Amygdala (tissue), 56 donors: ENCODE measurements at regions not wholly inside any gene's neighbourhood (a gene's known extent, or its start where the extent isn't known, plus 50 kb on each side); places are given as distances from the start of the nearest gene placed in this dataset.
A peak's percentile ranks its signal among the peaks of the same experiment; 100 is the strongest.
"Not testable (repeated sequence)": the region's sequence is repeated elsewhere in the genome, so short reads cannot be mapped to it uniquely, and the experiment has no call there.

Experiments
- DNase-seq, 56 donors: peaks; one replicate each; lab custom pipeline; 2025; lab: John Stamatoyannopoulos, UW

- DNase-seq, result peak in 5 of 56 donors; percentile 1 to 38 (median 4)
Observed at GRCh38 chr4:72701987-72702819, 133.2 kb upstream of the ADAMTS3 start.

- no peak for DNase-seq
Observed at GRCh38 chr4:72690771-72691170, 121.8 kb upstream of the ADAMTS3 start.

- DNase-seq, result no peak
Observed at GRCh38 chr4:72689923-72690322, 120.9 kb upstream of the ADAMTS3 start.

- not testable (repeated sequence) for DNase-seq
Observed at GRCh38 chr4:72686390-72686789, 117.4 kb upstream of the ADAMTS3 start.

- no peak for DNase-seq
Observed at GRCh38 chr4:72679666-72680065, 110.6 kb upstream of the ADAMTS3 start.

GRCh38 chr4:72677886-72678285, 108.9 kb upstream of the ADAMTS3 start:
- DNase-seq, result no peak

GRCh38 chr4:72677265-72677664, 108.2 kb upstream of the ADAMTS3 start:
- no peak for DNase-seq

GRCh38 chr4:72671980-72672379, 103.0 kb upstream of the ADAMTS3 start:
- no peak for DNase-seq

- DNase-seq, result no peak
Observed at GRCh38 chr4:72670521-72670920, 101.5 kb upstream of the ADAMTS3 start.

GRCh38 chr4:72666910-72667309, 97.9 kb upstream of the ADAMTS3 start:
- no peak for DNase-seq

- DNase-seq, result no peak
Observed at GRCh38 chr4:72665171-72665968, 96.3 kb upstream of the ADAMTS3 start.

GRCh38 chr4:72663828-72664227, 94.8 kb upstream of the ADAMTS3 start:
- DNase-seq, result peak in 13 of 56 donors; percentile 0 to 42 (median 3)

- DNase-seq, result no peak
Observed at GRCh38 chr4:72661830-72662229, 92.8 kb upstream of the ADAMTS3 start.

GRCh38 chr4:72641611-72642010, 72.6 kb upstream of the ADAMTS3 start:
- no peak for DNase-seq

GRCh38 chr4:72636866-72637265, 67.8 kb upstream of the ADAMTS3 start:
- DNase-seq, result not testable (repeated sequence)

GRCh38 chr4:72635931-72636330, 66.9 kb upstream of the ADAMTS3 start:
- DNase-seq, result not testable (repeated sequence)

- not testable (repeated sequence) for DNase-seq
Observed at GRCh38 chr4:72632253-72632652, 63.2 kb upstream of the ADAMTS3 start.

GRCh38 chr4:72631296-72631695, 62.3 kb upstream of the ADAMTS3 start:
- DNase-seq, result peak in 11 of 56 donors; percentile 0 to 11 (median 2)

GRCh38 chr4:72629540-72629939, 60.5 kb upstream of the ADAMTS3 start:
- no peak for DNase-seq

- DNase-seq, result no peak
Observed at GRCh38 chr4:72627723-72628122, 58.7 kb upstream of the ADAMTS3 start.
